A549 (cell line): ENCODE measurements at regions not wholly inside any gene's neighbourhood (a gene's known extent, or its start where the extent isn't known, plus 50 kb on each side); places are given as distances from the start of the nearest gene placed in this dataset.

Source experiments
- ATAC-seq, 2 experiments: fragments of 200-7000 bp in 1 of 2; fragments of >200 bp in 1 of 2; cut with Nextera tagmentation in 1 of 2; cut with Tn5 transposase in 1 of 2; 3 replicates each; pipeline versions ENCODE4 v1.8.0 to v1.9.1; 2018 to 2020; ENCODE audit warnings: mild to moderate bottlenecking in 1 of 2, moderate library complexity in 1 of 2
- CTCF ChIA-PET: fragments of 300-600 bp; sonication (Branson Sonifier 250); formaldehyde crosslinking; extraction: SDS; loops from one replicate; lab custom pipeline; 2021; ENCODE audit warnings: antibody characterized with exemption, inconsistent platforms; lab: Yijun Ruan, JAX
- POLR2A ChIA-PET: fragments of 350-600 bp; formaldehyde crosslinking; extraction: SDS; loops from one replicate; lab custom pipeline; 2021; ENCODE audit warnings: antibody characterized with exemption, inconsistent platforms; lab: Yijun Ruan, JAX
- DNase-seq, 2 experiments: peaks; one replicate each; pipeline versions ENCODE4 v3.0.0 to v3.0.0-alpha.2; 2011 to 2016; ENCODE audit warnings: low read depth in 1 of 2, low spot score in 1 of 2
- FAIRE-seq: peaks from 2 replicates; lab custom pipeline; 2011; peaks lifted over from hg19 to GRCh38; lab: Jason Lieb, UNC
- H3K27ac ChIP-seq, 2 experiments: fragments of >200 bp; sonication (Bioruptor Twin); formaldehyde crosslinking; 3 replicates each; pipeline ENCODE4 v1.5.1; 2016 to 2017
- H3K4me1 ChIP-seq: fragments of >200 bp; sonication (Bioruptor Twin); formaldehyde crosslinking; 3 replicates; pipeline ENCODE4 v1.6.1; 2016
- H3K4me2 ChIP-seq: fragments of >200 bp; sonication (Bioruptor Twin); formaldehyde crosslinking; 3 replicates; pipeline ENCODE4 v1.6.1; 2016
- H3K4me3 ChIP-seq: fragments of >200 bp; sonication (Bioruptor Twin); formaldehyde crosslinking; 3 replicates; pipeline ENCODE4 v1.5.1; 2016
- H3K9me3 ChIP-seq: fragments of >200 bp; sonication (Bioruptor Twin); formaldehyde crosslinking; 3 replicates; pipeline ENCODE4 v1.6.1; 2016
- BHLHE40 ChIP-seq: IDR thresholded peaks from 2 replicates; pipeline ENCODE4 v1.6.1; 2012; ENCODE audit warnings: low read depth, low read length, inconsistent platforms
- CBX8 ChIP-seq: fragments of 200-600 bp; sonication (generic); IDR thresholded peaks from 2 replicates; pipeline ENCODE4 v1.6.1; 2016
- CHD2 ChIP-seq: fragments of 150-350 bp; IDR thresholded peaks from 2 replicates; pipeline ENCODE4 v1.6.1; 2014; ENCODE audit warnings: low read length; ENCODE audit not compliant: partially characterized antibody
- CHD4 ChIP-seq: fragments of 200-600 bp; sonication (generic); IDR thresholded peaks from 2 replicates; pipeline ENCODE4 v1.6.1; 2016; ENCODE audit warnings: antibody characterized with exemption, mild to moderate bottlenecking, borderline replicate concordance
- EHF ChIP-seq: fragments of 250-450 bp; sonication (Bioruptor Pico); IDR thresholded peaks from 2 replicates; pipeline ENCODE4 v1.5.0; 2020; ENCODE audit warnings: mild to moderate bottlenecking
- EHMT2 ChIP-seq: fragments of 200-600 bp; sonication (generic); IDR thresholded peaks from 2 replicates; pipeline ENCODE4 v1.6.1; 2016; ENCODE audit warnings: antibody characterized with exemption, low read depth, mild to moderate bottlenecking, moderate library complexity
- EP300 ChIP-seq, 2 experiments: fragments of >200 bp; sonication (Bioruptor Twin); formaldehyde crosslinking; IDR thresholded peaks; 2 replicates in 1 of 2; 3 replicates in 1 of 2; pipeline ENCODE4 v1.6.1; 2016 to 2017
- ESRRA ChIP-seq: fragments of 150-350 bp; IDR thresholded peaks from 2 replicates; pipeline ENCODE4 v1.6.1; 2014; ENCODE audit warnings: mild to moderate bottlenecking, low read length, borderline replicate concordance
- FOSL2 ChIP-seq, 2 experiments: fragments of 450-650 bp in 1 of 2; fragments of >200 bp in 1 of 2; sonication (Bioruptor Twin) in 1 of 2; formaldehyde crosslinking; IDR thresholded peaks; 2 replicates each; pipeline versions ENCODE4 v1.5.0 to v1.6.1; 2016 to 2020; ENCODE audit warnings: mild to moderate bottlenecking in 1 of 2, moderate library complexity in 1 of 2
- FOXS1 ChIP-seq: fragments of 250-450 bp; sonication (Bioruptor Pico); IDR thresholded peaks from 2 replicates; pipeline ENCODE4 v1.5.0; 2020; ENCODE audit warnings: mild to moderate bottlenecking, moderate library complexity
- GATA3 ChIP-seq: IDR thresholded peaks from 2 replicates; pipeline ENCODE4 v1.6.1; 2012; ENCODE audit warnings: borderline replicate concordance
- HDAC2 ChIP-seq: fragments of 200-600 bp; sonication (generic); IDR thresholded peaks from 2 replicates; pipeline ENCODE4 v1.6.1; 2016
- HOXB5 ChIP-seq: fragments of 250-450 bp; sonication (Bioruptor Pico); IDR thresholded peaks from 2 replicates; pipeline ENCODE4 v1.5.0; 2020; ENCODE audit warnings: mild to moderate bottlenecking, moderate library complexity
- JUN ChIP-seq, 2 experiments: fragments of >200 bp; sonication (Bioruptor Twin); formaldehyde crosslinking; IDR thresholded peaks; 2 replicates in 1 of 2; 3 replicates in 1 of 2; pipeline ENCODE4 v1.6.1; 2016 to 2017
- MAFK ChIP-seq: fragments of 450-650 bp; IDR thresholded peaks from 2 replicates; pipeline ENCODE4 v1.6.1; 2014; ENCODE audit not compliant: partially characterized antibody
- MAZ ChIP-seq: fragments of 150-350 bp; IDR thresholded peaks from 2 replicates; pipeline ENCODE4 v1.6.1; 2014; ENCODE audit warnings: antibody characterized with exemption, low read depth, low read length, borderline replicate concordance
- NR3C1 ChIP-seq: fragments of >200 bp; sonication (Bioruptor Twin); formaldehyde crosslinking; IDR thresholded peaks from 3 replicates; pipeline ENCODE4 v1.6.1; 2017
- PHF8 ChIP-seq: fragments of 200-600 bp; sonication (generic); IDR thresholded peaks from 2 replicates; pipeline ENCODE4 v1.6.1; 2016; ENCODE audit warnings: low read depth, mild to moderate bottlenecking, antibody characterized with exemption, moderate library complexity, borderline replicate concordance
- POLR2A ChIP-seq: IDR thresholded peaks from 2 replicates; pipeline ENCODE4 v1.6.1; 2012; ENCODE audit warnings: mild to moderate bottlenecking, low read length
- RARB ChIP-seq: fragments of 250-450 bp; sonication (Bioruptor Pico); IDR thresholded peaks from 2 replicates; pipeline ENCODE4 v1.8.0; 2021; ENCODE audit warnings: mild to moderate bottlenecking, moderate library complexity
- RFX5 ChIP-seq: fragments of 450-650 bp; IDR thresholded peaks from 2 replicates; pipeline ENCODE4 v1.7.1; 2014; ENCODE audit warnings: antibody characterized with exemption, mild to moderate bottlenecking, moderate library complexity
- TP53 ChIP-seq: fragments of 250-450 bp; sonication (Bioruptor Pico); IDR thresholded peaks from 2 replicates; pipeline ENCODE4 v1.5.0; 2021; ENCODE audit warnings: mild to moderate bottlenecking, moderate library complexity
- ZSCAN20 ChIP-seq: fragments of 250-450 bp; sonication (Bioruptor Pico); IDR thresholded peaks from 2 replicates; pipeline ENCODE4 v1.8.0; 2022; ENCODE audit warnings: mild to moderate bottlenecking, moderate library complexity
- WGBS: methylation state at CpG from one replicate; pipeline ENCODE4 v1.1.6; 2017; ENCODE audit errors: missing lambda C conversion rate; 5-methylcytosine and 5-hydroxymethylcytosine counted together
- TF ChIP-seq, protein P1 (sequence below): fragments of 150-350 bp; IDR thresholded peaks from 2 replicates; pipeline ENCODE4 v1.6.1; 2014; ENCODE audit warnings: low read depth, mild to moderate bottlenecking, low read length
- TF ChIP-seq, protein P2 (sequence below): fragments of 200-600 bp; sonication (generic); IDR thresholded peaks from 2 replicates; pipeline ENCODE4 v1.6.1; 2016; ENCODE audit warnings: antibody characterized with exemption, mild to moderate bottlenecking, moderate library complexity
- TF ChIP-seq, protein P3 (sequence below): fragments of 250-450 bp; sonication (Bioruptor Pico); IDR thresholded peaks from 2 replicates; pipeline ENCODE4 v1.5.0; 2021; ENCODE audit warnings: mild to moderate bottlenecking, moderate library complexity, borderline replicate concordance

DNA sequence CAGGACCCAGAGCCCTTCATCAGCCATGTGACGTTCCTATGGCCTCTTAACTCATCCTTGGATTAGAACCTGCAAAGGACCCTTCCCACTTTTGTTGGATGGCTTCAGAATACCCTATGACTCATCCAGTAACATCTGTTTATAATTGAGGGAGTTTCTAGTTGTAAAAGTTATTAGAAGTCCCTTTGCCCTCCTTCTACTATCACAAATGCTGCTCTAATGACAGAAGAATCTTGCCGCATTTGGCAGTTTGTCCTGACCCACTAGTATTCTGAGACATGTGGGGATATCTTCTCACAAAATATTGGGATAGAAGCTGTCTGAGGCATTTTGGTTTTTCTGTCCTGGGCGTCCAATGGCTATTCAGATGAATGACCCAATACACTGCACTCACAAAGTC, 251.8 kb upstream of the TMEM72 start:
- POLR2A ChIA-PET: no interaction called here
- 30% methylated on average over 3 of the region's 3 CpGs for WGBS

DNA sequence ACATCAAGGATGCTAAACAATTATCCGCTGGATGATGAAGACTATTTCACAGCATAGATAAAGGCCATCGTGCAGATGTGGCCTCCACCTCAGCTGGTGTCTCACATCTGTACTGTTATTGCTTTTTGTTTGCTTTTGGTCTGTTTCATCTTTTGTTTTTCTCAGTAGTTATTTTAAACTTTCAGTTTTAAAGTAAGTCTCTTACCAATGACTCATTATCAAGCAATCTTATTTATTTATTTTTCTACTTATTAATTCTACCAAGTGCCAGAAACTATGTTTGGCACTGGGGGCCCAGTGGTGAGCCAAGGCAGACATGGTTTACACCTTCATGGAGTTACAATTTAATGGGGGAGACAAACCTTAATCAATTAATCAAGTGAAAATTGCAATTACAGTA, 250.9 kb upstream of the TMEM72 start:
- TF ChIP-seq, protein P1, sequence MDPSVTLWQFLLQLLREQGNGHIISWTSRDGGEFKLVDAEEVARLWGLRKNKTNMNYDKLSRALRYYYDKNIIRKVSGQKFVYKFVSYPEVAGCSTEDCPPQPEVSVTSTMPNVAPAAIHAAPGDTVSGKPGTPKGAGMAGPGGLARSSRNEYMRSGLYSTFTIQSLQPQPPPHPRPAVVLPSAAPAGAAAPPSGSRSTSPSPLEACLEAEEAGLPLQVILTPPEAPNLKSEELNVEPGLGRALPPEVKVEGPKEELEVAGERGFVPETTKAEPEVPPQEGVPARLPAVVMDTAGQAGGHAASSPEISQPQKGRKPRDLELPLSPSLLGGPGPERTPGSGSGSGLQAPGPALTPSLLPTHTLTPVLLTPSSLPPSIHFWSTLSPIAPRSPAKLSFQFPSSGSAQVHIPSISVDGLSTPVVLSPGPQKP: no peak
- TF ChIP-seq GATA3 (no peak), ZSCAN20 (CRISPR knock-in tag) (no peak), PHF8 (no peak), HDAC2 (no peak), FOSL2 (IDR thresholded peaks at IDR 0.05) (no peak), FOSL2 (CRISPR knock-in tag; IDR thresholded peaks at IDR 0.05) (no peak), RFX5 (no peak), JUN (IDR thresholded peaks at IDR 0.05) (no peak), CBX8 (no peak), EHF (CRISPR knock-in tag) (no peak)
- TF ChIP-seq, protein P2, sequence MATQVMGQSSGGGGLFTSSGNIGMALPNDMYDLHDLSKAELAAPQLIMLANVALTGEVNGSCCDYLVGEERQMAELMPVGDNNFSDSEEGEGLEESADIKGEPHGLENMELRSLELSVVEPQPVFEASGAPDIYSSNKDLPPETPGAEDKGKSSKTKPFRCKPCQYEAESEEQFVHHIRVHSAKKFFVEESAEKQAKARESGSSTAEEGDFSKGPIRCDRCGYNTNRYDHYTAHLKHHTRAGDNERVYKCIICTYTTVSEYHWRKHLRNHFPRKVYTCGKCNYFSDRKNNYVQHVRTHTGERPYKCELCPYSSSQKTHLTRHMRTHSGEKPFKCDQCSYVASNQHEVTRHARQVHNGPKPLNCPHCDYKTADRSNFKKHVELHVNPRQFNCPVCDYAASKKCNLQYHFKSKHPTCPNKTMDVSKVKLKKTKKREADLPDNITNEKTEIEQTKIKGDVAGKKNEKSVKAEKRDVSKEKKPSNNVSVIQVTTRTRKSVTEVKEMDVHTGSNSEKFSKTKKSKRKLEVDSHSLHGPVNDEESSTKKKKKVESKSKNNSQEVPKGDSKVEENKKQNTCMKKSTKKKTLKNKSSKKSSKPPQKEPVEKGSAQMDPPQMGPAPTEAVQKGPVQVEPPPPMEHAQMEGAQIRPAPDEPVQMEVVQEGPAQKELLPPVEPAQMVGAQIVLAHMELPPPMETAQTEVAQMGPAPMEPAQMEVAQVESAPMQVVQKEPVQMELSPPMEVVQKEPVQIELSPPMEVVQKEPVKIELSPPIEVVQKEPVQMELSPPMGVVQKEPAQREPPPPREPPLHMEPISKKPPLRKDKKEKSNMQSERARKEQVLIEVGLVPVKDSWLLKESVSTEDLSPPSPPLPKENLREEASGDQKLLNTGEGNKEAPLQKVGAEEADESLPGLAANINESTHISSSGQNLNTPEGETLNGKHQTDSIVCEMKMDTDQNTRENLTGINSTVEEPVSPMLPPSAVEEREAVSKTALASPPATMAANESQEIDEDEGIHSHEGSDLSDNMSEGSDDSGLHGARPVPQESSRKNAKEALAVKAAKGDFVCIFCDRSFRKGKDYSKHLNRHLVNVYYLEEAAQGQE: no peak
- Histone ChIP-seq H3K27ac (no peak overlapping the region), H3K4me3 (no peak overlapping the region), H3K4me1 (no peaks in the 10 kb centered on the region), H3K4me2 (no peak overlapping the region), H3K9me3 (no peaks in the 10 kb centered on the region)
- POLR2A ChIA-PET: no interaction called here
- WGBS: 7% methylated on average over 2 of the region's 2 CpGs
- CTCF ChIA-PET: interaction anchor here (0.6 to 1.6 kb wide), 2 partner anchors 12 to 27 kb away, joined by 3 to 4 read pairs; no protein-coding TSS in a partner anchor
- ATAC-seq (no peak), FAIRE-seq (no peak), DNase-seq (no peak)

More for the DNA sequence above, 251.8 kb upstream of the TMEM72 start:
- ATAC-seq: no peak
- Histone ChIP-seq H3K9me3 (no peaks in the 10 kb centered on the region), H3K4me2 (no peak overlapping the region), H3K27ac (no peak overlapping the region)
- no peak for TF ChIP-seq EHMT2
- no peak for TF ChIP-seq CHD4
- TF ChIP-seq RARB: no peak
- TF ChIP-seq HDAC2: no peak
- TF ChIP-seq HOXB5: no peak
- no peak for TF ChIP-seq EP300 (IDR thresholded peaks at IDR 0.05)
- TF ChIP-seq BHLHE40: no peak
- no peak for TF ChIP-seq CHD2
- no peak for TF ChIP-seq MAFK
- TF ChIP-seq ESRRA: no peak
- TF ChIP-seq POLR2A: no peak
- TF ChIP-seq FOXS1 (CRISPR knock-in tag): no peak
- no peak for TF ChIP-seq TP53 (CRISPR knock-in tag)
- TF ChIP-seq, all 56 proteins: peak for 0
- CTCF ChIA-PET: interaction anchor here (1.6 kb wide), 1 partner anchor 11 kb away, joined by 4 read pairs; no protein-coding TSS in a partner anchor
- no peak for DNase-seq
- FAIRE-seq: no peak
- Histone ChIP-seq H3K4me1 (no peaks in the 10 kb centered on the region), H3K4me3 (no peak overlapping the region)

DNA sequence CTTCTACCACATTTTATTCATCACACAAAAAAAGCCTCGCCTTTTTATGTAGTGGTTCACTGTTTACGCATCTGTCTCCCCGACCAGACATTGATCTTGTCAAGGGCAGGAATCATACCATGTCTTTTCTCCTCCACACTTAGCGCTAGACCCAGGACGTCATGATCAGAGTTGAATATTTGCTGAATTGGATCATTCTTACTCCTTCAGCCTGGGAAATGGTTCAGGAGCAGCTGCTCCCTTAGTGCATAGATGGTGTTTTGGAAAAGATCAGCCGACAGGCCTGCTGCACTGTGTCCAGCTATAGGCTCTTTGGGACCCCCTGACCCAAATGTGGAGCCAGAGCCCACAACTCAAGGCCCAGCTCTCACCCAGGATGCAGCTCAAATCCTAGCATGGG, 249.1 kb upstream of the TMEM72 start:
- POLR2A ChIA-PET: no interaction called here
- TF ChIP-seq, protein P3, sequence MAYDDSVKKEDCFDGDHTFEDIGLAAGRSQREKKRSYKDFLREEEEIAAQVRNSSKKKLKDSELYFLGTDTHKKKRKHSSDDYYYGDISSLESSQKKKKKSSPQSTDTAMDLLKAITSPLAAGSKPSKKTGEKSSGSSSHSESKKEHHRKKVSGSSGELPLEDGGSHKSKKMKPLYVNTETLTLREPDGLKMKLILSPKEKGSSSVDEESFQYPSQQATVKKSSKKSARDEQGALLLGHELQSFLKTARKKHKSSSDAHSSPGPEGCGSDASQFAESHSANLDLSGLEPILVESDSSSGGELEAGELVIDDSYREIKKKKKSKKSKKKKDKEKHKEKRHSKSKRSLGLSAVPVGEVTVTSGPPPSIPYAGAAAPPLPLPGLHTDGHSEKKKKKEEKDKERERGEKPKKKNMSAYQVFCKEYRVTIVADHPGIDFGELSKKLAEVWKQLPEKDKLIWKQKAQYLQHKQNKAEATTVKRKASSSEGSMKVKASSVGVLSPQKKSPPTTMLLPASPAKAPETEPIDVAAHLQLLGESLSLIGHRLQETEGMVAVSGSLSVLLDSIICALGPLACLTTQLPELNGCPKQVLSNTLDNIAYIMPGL (CRISPR knock-in tag): no peak
- TF ChIP-seq MAZ: no peak
- TF ChIP-seq BHLHE40: no peak
- TF ChIP-seq NR3C1: no peak
- TF ChIP-seq, protein P2: no peak

More for the DNA sequence above, 249.1 kb upstream of the TMEM72 start:
- FAIRE-seq (no peak), ATAC-seq (no peak), DNase-seq (no peak)
- WGBS: 35% methylated on average over 6 of the region's 6 CpGs
- Histone ChIP-seq H3K4me3 (no peak overlapping the region), H3K4me1 (no peaks in the 10 kb centered on the region), H3K27ac (no peak overlapping the region), H3K9me3 (no peaks in the 10 kb centered on the region; the same call in 2 of the 3 replicates), H3K4me2 (no peak overlapping the region)
- CTCF ChIA-PET: no interaction called here
